Tibial nerve (tissue), 4 donors: ENCODE measurements at regions not wholly inside any gene's neighbourhood (a gene's known extent, or its start where the extent isn't known, plus 50 kb on each side); places are given as distances from the start of the nearest gene placed in this dataset.

Experiments
- DNase-seq, 2 donors: peaks; one replicate each; pipeline ENCODE4 v3.0.0-alpha.2; 2019; ENCODE audit warnings: low spot score in 2 of 2
- H3K27ac ChIP-seq, 4 donors: fragments of 200-600 bp; sonication (generic) in 3 of 4; one replicate each; pipeline ENCODE4 v1.5.1; 2017 to 2019; ENCODE audit warnings: mild to moderate bottlenecking in 1 of 4
- H3K27me3 ChIP-seq, 2 donors: fragments of 200-600 bp; sonication (generic) in 1 of 2; one replicate each; pipeline versions ENCODE4 v1.5.1 to v1.6.0; 2017 to 2019
- H3K36me3 ChIP-seq, 3 donors: fragments of 200-600 bp; sonication (generic); one replicate each; pipeline ENCODE4 v1.5.1; 2018 to 2019
- H3K4me1 ChIP-seq, 4 donors: fragments of 200-600 bp; sonication (generic) in 3 of 4; one replicate each; pipeline ENCODE4 v1.5.1; 2017 to 2019
- H3K4me3 ChIP-seq, 4 donors: fragments of 200-600 bp; sonication (generic) in 3 of 4; one replicate each; pipeline ENCODE4 v1.5.1; 2017 to 2019; ENCODE audit warnings: mild to moderate bottlenecking in 1 of 4, moderate library complexity in 1 of 4
- H3K9me3 ChIP-seq, 4 donors: fragments of 200-600 bp; sonication (generic) in 3 of 4; one replicate each; pipeline ENCODE4 v1.5.1; 2017 to 2019
- EP300 ChIP-seq, 2 donors: sonication (generic); formaldehyde crosslinking; IDR thresholded peaks; one replicate each; pipeline ENCODE4 v1.6.1; 2017; ENCODE audit warnings: antibody characterized with exemption in 2 of 2, mild to moderate bottlenecking in 1 of 2
- POLR2A ChIP-seq, 2 donors: fragments of 450-650 bp; IDR thresholded peaks; one replicate each; pipeline ENCODE4 v1.6.1; 2017; ENCODE audit warnings: antibody characterized with exemption in 2 of 2, mild to moderate bottlenecking in 2 of 2, moderate library complexity in 2 of 2
- WGBS, 2 donors: methylation state at CpG; one replicate each; pipeline ENCODE4 v1.1.5; 2018; 5-methylcytosine and 5-hydroxymethylcytosine counted together
- TF ChIP-seq, protein P1 (sequence below), 5 experiments: fragments of 200-600 bp in 3 of 5; fragments of 450-650 bp in 2 of 5; sonication (generic) in 3 of 5; IDR thresholded peaks; one replicate each; pipeline ENCODE4 v1.5.1; 2016 to 2019; ENCODE audit warnings: antibody characterized with exemption in 5 of 5, mild to moderate bottlenecking in 3 of 5, moderate library complexity in 2 of 5

DNA sequence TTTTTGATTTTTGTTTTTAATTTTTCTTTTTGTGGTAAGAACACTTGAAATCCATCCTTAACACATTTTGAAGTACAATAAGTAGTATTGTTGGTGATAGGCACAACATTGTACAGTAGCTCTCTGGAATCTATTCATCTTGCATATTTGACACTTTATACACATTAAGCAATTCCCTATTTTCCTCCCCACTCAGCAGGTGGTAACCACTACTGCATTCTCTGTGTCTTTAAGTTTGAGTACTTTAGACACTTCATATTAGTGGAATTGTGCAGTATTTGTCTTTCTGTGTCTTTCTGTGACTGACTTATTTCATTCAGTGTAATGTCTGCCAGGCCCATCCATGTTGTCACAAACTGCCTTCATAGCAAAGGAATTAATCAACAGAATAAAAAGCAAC, 471.7 kb upstream of the CDH20 start:
- no peaks in the 10 kb centered on the region for H3K4me1 ChIP-seq

DNA sequence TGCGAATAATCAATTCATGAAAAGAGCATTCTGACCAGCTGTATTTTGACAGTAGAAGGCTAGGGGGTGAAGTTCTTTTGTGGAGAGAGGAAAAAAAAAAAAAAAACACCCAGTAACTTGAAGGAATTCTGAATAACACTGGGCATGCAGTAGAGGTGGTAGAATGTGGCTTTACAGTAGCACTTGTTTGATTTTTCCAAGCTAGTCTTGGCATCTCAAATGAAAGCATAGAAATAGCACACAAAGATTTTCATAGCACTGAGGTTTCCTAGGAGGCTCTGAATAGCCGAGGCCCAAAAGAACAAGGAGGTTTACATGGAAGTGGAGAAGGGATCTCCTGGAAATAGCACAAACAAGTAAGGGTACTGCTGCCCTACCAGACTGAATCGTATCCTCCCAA, 470.2 kb upstream of the CDH20 start:
- H3K4me3 ChIP-seq = no peak overlapping the region
- TF ChIP-seq EP300 (IDR thresholded peaks at IDR 0.05) = no peak
- no peak for TF ChIP-seq POLR2A (IDR thresholded peaks at IDR 0.05)
- TF ChIP-seq, protein P1, sequence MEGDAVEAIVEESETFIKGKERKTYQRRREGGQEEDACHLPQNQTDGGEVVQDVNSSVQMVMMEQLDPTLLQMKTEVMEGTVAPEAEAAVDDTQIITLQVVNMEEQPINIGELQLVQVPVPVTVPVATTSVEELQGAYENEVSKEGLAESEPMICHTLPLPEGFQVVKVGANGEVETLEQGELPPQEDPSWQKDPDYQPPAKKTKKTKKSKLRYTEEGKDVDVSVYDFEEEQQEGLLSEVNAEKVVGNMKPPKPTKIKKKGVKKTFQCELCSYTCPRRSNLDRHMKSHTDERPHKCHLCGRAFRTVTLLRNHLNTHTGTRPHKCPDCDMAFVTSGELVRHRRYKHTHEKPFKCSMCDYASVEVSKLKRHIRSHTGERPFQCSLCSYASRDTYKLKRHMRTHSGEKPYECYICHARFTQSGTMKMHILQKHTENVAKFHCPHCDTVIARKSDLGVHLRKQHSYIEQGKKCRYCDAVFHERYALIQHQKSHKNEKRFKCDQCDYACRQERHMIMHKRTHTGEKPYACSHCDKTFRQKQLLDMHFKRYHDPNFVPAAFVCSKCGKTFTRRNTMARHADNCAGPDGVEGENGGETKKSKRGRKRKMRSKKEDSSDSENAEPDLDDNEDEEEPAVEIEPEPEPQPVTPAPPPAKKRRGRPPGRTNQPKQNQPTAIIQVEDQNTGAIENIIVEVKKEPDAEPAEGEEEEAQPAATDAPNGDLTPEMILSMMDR (IDR thresholded peaks at IDR 0.05) = no peak
- H3K27ac ChIP-seq = no peak overlapping the region
- H3K36me3 ChIP-seq = no peaks in the 10 kb centered on the region
- H3K27me3 ChIP-seq = no peaks in the 10 kb centered on the region
- DNase-seq = no peak
- no peaks in the 10 kb centered on the region for H3K4me1 ChIP-seq
- H3K9me3 ChIP-seq = no peaks in the 10 kb centered on the region
- 86 to 88% methylated on average over 3 of the region's 3 CpGs for WGBS, 2 donors

More for the DNA sequence above, 471.7 kb upstream of the CDH20 start:
- DNase-seq = no peak
- no peak for TF ChIP-seq EP300 (IDR thresholded peaks at IDR 0.05)
- TF ChIP-seq, protein P1 (IDR thresholded peaks at IDR 0.05) = no peak
- Histone ChIP-seq H3K36me3 (no peaks in the 10 kb centered on the region), H3K9me3 (no peaks in the 10 kb centered on the region), H3K27me3 (no peaks in the 10 kb centered on the region), H3K27ac (no peak overlapping the region), H3K4me3 (no peak overlapping the region)

DNA sequence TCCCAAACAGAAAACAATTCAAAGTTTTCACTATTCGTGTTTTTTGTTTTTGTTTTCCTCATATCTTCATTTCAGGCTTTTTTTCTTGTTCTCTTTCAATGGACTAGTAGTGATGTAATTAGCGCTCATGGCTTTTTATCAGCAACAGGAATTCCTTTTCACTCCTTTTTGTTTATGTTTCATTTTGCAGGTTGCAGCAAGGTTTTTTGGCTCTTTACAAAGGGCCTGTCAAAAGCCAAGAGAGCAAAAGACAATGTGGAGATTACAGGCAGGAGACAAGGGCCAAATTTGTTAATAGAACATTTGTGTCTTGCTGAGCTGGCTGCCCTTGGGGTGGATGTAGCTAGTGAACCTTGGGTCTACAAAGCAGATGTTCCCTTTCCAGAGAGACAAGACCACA, 467.4 kb upstream of the CDH20 start:
- Histone ChIP-seq H3K9me3 (no peaks in the 10 kb centered on the region), H3K27ac (no peak overlapping the region)
- no peak for DNase-seq

DNA sequence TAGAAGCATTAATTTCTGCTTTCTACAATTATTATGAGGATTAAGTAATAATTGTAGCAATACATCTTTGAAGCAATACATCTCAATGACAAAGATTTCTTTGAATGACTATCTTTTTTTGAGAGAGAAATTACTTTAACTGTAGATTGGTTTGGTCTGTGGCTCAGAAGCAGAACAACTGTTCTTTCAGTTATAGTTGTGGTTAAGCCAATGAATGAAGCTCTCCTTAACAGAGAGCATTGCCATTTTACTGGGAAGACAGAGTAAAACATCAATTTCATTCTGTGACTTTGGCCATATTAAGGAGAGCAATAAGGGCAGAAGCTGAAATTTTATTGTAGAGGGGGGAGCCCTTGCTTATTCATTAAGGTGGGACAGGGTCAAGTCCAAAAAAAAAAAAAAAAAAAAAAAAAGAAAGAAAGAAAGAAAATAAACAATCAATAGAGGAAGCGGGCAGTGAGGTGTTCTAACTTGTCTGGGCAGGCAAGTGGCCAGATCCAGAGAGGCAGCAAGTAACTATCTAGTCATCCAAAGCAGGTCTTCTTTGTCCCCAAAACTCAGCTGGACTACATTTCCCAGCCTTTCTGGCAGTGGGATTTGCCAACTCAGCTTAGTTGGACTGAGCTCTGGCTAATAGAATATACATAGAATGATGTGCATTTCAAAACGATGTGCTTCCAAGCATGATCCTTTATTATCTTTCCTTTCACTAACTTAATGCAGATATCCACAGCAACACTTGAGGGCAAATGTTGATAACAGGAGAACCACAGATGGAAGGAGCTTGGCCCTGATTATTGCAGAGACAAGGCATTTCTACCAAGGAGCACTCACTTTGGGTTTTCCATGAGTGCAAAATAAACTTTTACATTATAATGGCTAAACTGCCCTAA, 462.7 kb upstream of the CDH20 start:
- Histone ChIP-seq H3K4me3 (no peak overlapping the region), H3K9me3 (no peaks in the 10 kb centered on the region), H3K27ac (no peak overlapping the region), H3K27me3 (no peaks in the 10 kb centered on the region), H3K36me3 (no peaks in the 10 kb centered on the region), H3K4me1 (no peaks in the 10 kb centered on the region)
- no peak for DNase-seq
- TF ChIP-seq, protein P1 (IDR thresholded peaks at IDR 0.05) = no peak
- TF ChIP-seq EP300 (IDR thresholded peaks at IDR 0.05) (no peak), POLR2A (IDR thresholded peaks at IDR 0.05) (no peak)
- WGBS, 2 donors = 77 to 86% methylated on average over 2 of the region's 2 CpGs

More for the DNA sequence above, 467.4 kb upstream of the CDH20 start:
- TF ChIP-seq EP300 (IDR thresholded peaks at IDR 0.05) (no peak), POLR2A (IDR thresholded peaks at IDR 0.05) (no peak)
- H3K36me3 ChIP-seq = no peaks in the 10 kb centered on the region
- H3K4me3 ChIP-seq = no peak overlapping the region
- no peaks in the 10 kb centered on the region for H3K27me3 ChIP-seq
- 82 to 83% methylated on average over 2 of the region's 2 CpGs for WGBS, 2 donors
- H3K4me1 ChIP-seq = no peaks in the 10 kb centered on the region

DNA sequence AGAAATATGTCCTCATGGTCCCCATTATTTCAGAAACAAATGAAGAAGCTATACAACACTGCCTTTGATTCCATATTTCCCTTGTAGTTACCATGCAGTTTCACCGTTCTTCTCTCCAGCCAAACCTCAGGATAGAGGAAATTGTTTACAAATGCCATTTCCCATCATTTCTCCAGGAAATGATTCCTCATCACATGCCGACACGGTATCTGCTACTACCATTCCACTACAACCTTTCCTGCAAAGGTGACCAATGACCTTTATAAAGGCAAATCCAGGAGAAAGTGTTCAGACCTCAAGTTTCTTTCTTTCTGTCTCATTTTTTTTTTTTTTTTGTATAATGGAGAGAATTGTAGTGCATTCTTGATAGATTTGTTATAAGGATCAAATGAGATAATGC, 460.8 kb upstream of the CDH20 start:
- 86 to 87% methylated on average over 3 of the region's 3 CpGs for WGBS, 2 donors
- Histone ChIP-seq H3K4me3 (no peak overlapping the region), H3K36me3 (no peaks in the 10 kb centered on the region), H3K9me3 (no peaks in the 10 kb centered on the region), H3K27me3 (no peaks in the 10 kb centered on the region), H3K4me1 (no peaks in the 10 kb centered on the region), H3K27ac (no peak overlapping the region)
- no peak for TF ChIP-seq POLR2A (IDR thresholded peaks at IDR 0.05)
- TF ChIP-seq, protein P1 (IDR thresholded peaks at IDR 0.05) = no peak
- DNase-seq = no peak
